NCI-H748 treated with DMSO at 0.1 percent for 48 hours (cell line): ENCODE measurements at regions not wholly inside any gene's neighbourhood (a gene's known extent, or its start where the extent isn't known, plus 50 kb on each side); places are given as distances from the start of the nearest gene placed in this dataset.
A peak's percentile ranks its signal among the peaks of the same experiment; 100 is the strongest.
"Not testable (repeated sequence)": the region's sequence is repeated elsewhere in the genome, so short reads cannot be mapped to it uniquely, and the experiment has no call there.

Source experiments
- DNase-seq: peaks from one replicate; lab custom pipeline; 2025; lab: John Stamatoyannopoulos, UW

DNA sequence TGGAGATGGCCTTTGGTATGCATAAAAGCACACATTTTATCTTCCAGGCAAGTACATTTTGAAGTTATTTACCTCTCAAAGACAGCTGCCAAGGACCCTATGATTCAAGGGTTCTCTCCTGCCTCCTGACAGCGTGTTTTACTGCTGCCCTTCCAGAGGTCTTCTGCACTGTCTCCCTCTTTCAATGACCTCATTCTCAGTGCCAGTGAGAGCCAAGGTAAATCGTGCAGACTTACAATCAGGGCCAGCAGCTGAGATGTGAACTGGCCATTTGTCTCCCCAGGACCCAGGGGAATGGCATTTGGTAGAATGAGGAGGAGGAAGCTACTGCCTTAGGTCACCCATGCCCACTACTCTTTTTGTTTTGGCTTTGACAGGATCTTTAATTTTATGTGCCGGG is 84.2 kb upstream of the FGGY start:
- DNase-seq = no peak

DNA sequence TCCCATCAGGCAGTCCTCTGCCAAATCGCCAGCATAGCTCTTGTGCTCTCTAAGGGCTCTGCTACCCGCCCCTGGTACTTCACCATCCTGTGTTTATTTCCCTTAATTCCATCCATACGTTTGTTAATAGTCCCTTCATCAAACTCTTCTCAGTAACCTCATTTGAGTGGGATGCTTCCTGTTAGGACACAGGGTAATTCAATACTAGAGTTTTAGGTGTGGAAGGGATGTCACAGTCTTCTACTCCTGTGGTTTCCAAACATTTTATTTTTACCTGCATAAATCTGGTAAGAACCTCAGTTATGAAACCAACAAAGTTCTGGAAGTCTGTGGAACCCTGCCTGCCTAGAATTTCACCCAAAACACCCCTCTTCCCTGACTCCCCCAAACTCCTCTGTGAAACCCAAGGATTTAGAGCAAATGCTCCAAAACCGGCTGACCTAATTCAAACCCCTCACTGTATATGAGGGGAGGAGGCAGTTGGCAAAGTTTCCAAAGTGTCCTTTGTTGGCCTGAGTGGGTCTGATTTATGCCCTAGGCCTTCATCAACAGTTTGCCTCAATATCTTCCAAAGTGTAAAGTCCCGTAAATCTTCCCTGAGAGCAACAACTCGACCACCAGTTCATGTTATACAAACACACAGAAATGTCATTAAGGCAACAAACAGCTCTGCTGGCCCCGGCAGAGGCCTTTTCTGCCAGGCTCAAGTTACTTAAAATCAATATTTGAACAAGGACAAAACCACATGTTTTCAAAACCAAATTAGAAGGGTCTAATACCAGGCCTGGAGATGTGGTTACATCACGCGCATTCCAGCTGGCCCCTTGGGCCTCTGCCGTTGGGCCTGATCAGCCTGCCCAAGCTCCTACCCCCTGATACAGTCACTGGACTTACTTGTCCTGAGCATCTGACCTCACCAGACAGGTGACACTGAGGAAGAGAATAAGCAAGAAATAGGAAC is 82.4 kb upstream of the FGGY start:
- peak; percentile 88 for DNase-seq

DNA sequence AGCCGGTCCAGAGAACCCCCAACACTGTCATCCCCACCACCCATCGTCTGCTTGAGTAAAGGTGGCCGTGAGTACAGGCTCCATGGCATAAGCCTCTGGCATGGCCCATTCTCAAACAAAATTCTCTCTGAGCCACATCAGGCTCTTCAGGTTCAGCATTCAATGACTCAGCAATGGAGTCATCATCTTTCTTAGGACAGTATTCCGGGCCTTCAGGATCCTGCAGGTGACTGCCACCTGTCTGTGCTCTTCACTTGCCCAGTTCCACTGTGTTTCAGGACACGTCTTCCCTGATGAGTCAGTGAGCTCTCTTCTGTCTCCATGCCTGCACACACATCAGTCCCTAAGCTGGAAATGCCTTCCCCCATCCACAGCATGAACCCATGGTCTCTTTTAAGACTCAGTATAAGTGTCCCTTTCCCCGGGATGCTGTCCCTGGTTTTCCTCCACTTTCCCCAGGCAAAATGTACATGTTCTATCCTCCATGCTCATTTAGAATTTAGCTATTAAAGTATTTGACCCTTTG is 81.1 kb upstream of the FGGY start:
- no peak for DNase-seq

DNA sequence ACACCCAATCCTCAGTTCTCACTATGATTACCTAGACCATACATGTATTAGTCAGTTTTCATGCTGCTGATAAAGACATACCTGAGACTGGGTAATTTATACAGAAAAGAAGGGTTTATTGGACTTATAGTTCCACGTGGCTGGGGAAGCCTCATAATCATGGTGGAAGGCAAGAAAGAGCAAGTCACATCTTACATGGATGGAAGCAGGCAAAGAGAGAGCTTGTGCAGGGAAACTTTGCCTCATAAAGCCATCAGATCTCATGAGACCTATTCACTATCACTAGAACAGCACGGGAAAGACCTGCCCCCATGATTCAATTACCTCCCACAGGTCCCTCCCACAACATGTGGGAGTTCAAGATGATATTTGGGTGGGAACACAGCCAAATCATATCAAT is 79.5 kb upstream of the FGGY start:
- DNase-seq = not testable (repeated sequence)

DNA sequence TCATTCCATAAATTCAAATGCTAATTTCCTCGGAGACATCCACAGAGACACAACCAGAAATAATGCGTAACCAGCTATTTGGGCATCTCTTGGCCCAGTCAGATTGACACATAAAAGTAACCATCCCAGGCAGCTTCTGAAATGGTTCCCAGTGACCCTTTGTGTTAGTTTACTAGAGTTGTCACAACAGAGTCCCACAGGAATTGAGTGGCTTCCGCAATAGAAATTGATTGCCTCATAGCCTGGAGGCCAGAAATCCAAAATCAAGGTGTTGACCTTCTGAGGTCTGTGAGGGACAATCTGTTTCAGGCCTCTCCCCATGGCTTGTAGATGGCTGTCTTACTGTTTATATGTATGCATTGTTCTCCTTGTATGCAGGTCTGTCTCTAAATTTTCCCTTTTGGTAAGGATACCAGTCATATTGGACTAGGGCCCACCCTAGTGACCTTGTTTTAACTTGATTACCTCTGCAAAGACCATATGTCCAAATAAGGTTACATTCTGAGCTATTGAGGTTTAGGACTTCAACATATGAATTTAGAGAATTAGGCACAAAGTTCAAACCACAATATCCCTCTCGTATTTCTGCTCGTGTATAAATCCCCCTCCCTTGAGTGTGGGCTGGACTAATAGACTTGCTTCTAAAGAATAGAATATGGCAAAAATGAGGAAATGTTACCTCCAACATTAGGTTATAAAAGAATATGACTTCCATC is 78.2 kb upstream of the FGGY start:
- no peak for DNase-seq

DNA sequence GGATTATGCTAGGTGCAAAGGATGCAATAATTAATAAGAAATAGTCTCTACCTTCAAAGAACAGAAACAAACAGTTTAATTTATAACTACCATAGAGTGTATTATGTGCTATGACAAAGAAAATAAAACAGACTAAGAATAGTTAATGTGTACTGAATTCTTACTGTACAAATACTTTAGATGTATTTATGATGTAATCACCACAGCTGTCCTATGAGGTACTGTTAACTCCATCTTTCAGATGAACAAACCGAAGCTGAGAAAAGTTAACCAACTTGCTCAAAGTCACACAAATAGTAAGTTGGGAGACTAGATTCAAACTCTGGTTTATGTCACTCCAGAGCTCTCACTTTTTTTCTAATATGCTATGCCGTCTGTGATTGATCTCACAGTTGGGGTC is 77.0 kb upstream of the FGGY start:
- no peak for DNase-seq

DNA sequence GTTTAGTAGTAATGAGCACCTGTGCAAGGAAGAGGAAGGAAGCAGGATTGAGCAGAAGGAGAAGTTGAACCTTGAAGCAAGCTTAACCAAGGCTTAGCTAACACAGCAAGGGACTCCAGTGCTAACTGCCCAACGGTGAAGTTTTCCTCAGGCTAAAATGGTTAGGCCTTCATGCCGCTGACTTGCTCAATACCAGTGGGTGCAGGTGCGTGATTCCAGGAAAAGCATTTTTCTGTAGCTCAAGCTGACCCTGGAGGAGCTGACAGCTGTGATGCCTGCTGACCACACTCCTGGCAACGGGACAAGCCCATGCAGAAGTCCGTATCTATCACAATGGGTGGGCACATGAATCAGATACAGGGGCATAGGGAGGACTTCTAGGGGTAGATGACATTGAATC is 76.5 kb upstream of the FGGY start:
- DNase-seq = no peak

DNA sequence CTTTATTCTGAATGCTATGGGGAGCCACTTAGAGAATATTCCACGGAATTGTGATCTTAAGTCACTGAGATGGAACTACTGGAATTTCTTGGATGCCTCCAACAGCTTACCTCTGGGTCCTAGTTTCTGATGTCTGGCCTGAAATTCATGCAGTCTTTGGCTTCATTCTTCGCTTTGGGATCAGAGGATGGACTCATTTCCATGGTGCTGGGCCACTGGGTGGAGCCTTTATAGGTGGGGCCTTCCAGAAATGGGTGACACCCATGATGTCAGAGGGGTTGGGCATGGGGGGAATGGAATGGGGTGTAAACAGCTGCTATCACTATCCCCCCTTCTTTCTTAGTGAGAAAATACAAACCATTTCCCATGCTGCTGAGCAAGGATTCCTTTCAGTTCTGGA is 73.7 kb upstream of the FGGY start:
- no peak for DNase-seq

DNA sequence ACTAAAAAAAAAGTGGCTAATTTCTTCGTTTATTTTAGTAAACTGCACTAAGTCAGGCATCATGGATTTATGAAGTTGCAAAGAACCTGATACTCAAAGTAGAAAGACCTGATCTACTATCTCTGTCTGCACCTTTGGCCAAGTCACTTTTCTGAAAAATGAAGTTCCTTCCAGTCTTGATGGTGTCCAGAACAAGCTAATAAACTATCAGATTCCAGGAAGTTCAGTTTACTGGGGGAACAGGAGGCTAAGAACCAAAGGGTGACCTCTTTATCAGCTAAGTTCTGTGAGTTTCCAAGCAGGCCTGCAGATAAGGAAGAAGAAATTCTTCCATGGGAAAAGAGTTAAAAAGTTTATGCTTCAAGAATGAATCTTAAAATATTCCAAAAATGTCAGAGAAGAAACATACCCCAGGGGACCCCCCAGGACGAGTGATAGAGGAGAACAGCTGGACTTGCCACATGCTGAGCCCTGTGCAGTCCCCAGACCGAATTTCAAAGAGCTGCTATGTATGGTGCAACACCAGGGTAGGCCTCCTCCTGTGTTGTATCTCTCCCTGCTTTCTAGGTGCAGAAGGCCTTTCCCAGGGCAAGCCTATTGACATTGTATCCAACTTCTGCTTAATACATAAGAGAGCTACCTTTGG is 72.8 kb upstream of the FGGY start:
- DNase-seq = no peak

DNA sequence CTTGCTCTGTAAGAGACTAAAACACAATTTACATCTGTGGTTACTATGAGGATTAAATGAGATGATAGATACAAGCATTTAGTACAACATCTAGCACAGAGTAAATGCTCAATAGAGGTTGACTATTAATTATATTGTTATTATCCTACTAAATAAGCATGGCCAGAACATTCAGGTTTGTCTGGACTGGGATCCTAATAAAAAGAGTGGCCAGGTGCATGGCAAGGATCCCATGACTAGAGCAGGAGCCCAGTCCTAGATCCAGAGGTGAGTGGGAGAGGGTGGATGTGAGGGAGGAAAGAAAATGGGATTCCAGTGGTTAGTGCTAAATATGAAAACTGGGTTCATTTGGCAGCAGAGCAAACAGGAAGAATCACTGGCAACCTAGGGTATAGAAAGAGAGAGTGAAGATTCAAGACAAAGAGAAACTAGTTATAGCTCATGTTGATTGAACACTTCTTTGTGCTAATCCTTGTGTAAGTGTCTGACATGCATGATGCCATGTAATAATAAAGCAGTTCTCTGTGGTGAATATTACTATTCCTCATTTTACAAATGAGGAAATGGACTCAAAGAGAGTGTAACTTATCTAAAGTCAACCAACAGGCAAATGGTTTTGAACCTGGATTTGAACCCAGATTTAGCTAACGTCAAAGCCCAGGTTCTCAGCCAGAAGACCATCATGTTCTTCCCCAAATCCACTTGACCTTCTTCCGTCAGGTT is 71.1 kb upstream of the FGGY start:
- DNase-seq = no peak

DNA sequence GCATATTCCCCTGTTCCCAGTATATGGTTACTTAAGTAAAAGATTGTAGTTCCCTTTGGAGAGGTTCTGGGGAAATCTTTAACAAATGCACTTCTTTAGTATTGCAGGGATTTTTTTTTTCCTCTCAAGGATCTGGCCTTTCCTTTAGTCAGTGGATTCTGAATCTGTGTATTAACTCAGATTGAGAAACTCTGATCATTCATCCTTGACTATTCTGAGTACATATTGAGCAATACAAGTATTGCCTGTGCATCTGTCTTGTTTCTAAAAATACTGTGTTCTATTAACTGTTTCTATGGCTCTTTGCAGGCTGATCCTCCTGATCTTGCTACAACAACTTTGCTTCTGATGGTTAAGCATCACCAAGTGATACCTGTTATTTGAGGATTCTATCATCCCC is 67.8 kb upstream of the FGGY start:
- no peak for DNase-seq

DNA sequence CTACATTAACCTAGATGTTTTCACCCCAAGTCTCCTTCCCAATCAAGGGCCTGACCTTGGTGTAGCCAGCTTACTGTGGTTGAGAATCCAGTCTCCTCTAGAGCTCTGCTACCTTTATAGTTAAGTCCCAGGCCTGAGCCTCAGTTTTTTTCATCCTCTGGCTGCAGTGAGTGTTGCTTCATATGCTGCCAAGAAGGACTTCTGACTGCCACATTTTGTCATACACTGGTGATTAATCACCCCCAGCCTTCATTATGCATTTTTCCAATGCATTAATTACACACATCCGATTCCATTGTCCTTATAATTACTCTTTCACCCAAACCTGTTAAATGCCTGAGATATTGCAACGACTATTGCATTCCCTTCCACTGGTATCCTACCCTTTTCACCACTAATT is 66.3 kb upstream of the FGGY start:
- no peak for DNase-seq

DNA sequence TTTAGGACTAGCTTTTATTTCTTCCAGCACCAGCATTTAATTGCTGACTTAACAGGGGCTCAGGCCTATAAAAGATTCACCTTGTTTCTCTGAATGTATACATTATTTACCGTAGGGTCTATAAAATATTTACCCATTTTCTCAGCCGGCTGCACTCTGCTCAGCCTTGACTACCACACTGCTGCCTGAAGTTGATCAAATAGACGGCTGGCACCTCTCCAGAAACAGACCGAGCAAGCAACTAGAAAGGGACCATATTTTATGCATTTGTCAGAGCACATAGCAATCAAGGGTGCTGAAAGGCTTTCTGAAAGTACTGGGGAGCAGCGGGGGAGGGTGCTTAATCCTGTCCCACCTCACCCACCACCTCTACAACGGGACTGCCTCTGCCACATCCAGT is 64.7 kb upstream of the FGGY start:
- peak; percentile 98 for DNase-seq

DNA sequence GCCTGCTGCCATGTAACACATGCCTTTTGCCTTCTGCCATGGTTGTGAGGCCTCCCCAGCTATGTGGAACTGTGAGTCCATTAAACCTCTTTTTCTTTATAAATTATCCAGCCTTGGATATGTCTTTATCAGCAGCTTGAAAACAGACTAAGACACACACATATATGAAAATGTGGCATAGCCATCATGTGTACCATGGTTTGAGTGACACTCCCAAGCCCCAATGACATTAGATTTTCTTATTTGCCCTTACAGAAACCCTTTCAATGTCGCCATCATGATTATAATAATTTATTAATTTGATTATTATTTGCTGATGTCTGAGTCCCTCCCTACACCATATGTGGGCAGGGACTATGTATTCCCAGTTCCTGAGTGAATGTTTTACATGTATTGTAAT is 63.5 kb upstream of the FGGY start:
- no peak for DNase-seq

DNA sequence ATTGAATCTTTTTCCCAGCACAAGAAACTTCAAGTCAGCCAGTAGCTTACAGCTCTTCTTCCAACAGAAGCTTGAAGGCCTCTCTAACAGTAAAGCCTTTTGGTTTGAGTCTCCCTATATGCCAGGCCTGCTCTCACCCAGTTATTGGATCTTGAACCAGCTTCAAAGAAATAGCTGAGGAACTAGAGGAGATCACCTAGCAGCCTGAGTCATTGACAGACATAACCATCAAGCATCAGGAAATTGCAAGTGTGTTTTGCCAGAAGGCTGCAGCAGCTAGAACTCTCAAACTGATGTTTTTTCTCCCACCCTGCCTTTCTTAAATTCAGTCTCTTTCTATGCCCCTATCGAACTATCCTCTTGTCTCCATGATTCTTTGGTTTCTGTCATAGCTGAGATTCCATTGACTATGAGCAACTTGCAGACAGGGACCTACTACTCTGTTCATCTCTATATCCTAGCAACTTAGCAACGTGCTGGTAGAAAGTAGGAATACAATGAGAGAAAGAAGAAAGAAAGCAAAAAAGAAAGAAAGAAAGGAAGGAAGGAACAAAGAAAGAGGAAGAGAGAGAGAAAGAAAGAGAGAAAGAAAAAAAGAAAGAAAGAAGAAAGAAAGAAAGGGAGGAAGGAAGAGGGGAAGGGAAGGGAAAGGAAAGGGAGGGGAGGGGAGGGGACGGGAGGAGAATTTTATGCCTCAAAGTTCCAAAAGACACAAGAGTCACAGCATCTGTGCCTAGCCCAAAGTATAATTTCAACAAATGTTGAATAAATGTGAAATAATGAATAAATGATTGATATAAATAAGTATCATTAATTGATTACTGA is 60.0 kb upstream of the FGGY start:
- DNase-seq = no peak

DNA sequence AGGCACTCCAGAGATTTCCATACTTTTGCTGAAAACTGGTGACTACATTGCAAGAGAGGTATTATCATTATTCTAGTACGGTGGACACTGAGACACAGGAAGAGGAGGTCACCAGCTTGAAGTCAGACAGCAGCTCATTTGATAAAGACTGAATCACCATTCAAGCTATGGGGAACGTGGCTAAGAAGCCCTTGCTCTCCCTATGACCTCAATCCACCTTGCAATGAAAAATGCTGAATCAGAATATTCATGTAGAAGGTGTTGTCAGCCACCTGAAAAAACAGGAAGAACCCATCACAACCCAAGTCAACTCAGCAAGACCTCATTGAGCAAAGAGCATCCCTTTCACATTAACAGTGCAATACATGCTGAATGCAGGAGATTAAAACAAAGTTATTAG is 59.0 kb upstream of the FGGY start:
- DNase-seq = peak; percentile 78

DNA sequence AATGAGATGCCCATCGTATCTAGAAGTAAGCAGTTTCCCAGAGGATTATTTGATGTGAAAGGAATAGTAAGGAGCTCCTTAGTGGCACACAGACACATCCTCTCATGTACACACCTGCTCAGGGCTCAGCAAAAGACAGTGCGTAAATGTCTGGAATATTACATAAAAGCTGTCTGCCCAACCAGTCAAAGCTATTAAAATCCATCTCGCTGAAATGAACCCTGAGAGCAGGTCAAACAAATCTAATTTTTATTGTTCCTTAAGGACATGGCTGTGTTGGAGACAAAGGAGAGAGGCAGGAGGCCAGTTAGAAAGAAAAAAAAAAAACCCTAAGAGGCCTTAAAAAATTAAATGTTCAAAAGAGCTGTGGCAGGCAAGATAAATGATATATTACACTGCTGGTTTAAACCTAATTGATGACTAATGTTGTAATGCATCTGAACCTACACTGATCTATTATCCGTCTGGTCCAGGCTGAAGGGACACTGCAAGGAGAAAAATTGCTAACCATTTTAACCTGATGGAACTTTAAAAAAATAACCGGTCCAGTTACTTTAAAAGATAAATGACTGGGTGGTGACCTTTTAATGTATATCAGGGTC is 58.5 kb upstream of the FGGY start:
- DNase-seq = peak; percentile 92

DNA sequence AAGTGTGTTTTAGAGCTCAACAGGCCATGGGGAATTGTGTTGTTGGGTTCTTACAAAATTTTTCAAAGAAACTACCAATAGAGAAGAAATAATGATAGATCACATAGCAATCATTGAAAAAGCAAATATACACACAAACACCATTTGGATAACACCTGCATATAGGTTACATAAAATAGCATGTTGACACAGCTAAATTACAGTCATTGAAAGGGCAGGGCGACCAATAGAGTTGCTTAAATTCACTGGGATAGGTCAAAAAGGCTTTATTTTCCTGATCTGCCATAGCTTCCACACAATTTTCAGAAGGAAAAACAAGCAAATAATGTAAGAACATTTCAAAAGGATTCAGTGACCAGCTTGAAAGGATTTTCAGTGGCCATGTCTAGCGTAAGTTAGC is 57.9 kb upstream of the FGGY start:
- DNase-seq = peak; percentile 95

DNA sequence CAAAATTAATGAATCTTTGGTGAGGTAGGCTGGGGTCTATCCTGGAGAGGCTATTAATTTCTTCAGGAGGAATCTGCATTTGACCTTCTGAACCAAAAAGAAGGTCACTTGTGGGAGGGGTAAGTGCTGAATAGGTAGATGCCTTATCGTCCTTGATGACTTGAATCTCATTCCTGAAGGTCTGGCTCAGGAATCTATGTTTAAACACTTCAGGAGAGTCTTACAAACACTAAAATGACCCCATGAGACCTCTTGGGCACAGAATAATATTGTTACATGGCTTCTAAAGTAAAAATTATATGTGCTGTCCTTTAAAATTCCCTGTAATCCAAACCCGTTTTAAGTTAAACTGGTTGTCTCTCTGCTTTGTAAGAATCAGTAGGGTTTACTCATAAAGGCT is 55.0 kb upstream of the FGGY start:
- DNase-seq = no peak

DNA sequence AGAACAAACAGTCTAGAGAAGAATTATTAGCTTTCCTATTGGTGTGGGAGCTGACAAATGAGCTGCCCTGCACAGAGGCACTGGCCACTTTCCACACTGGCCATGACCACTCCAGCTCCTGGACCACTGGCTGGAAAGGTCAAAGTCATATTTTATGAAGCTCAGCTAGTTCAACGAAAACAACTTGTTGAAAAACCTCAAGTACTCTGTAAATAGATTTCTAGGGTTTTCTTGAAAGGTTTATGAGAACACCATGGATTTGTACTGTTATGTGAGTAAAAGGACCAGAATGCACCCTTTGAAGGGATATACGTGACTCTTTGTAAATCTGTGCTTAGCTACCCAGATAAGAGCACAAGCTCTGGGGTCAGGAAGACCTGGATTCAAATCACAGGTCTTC is 54.5 kb upstream of the FGGY start:
- no peak for DNase-seq

DNA sequence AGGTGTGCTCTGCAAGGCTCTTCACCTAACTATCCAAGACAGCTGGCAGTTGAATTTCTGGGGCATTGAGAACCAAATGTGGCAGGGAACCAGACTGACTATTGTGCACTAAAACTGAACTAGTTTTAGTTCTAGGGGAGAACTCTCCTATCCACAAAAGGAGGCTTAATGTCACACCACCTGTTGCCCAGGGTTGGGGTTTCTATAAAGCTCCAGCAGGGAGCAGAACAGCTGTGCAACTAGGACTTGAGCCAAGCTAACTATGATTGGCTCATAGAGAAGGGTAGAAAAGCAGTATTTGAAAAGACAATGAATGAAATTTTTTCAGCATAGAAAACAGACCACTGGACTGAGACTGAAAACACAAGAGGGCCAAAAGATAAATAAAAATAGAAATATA is 53.3 kb upstream of the FGGY start:
- no peak for DNase-seq
